NT2/D1 (cell line): ENCODE measurements at regions not wholly inside any gene's neighbourhood (a gene's known extent, or its start where the extent isn't known, plus 50 kb on each side); places are given as distances from the start of the nearest gene placed in this dataset.

Experiments
- SUZ12 ChIP-seq: IDR thresholded peaks from 2 replicates; pipeline ENCODE4 v1.6.1; 2011; ENCODE audit not compliant: insufficient read length, insufficient read depth; ENCODE audit errors: extremely low read depth
- ZNF274 ChIP-seq: IDR thresholded peaks from 2 replicates; pipeline ENCODE4 v1.6.1; 2011; ENCODE audit warnings: mild to moderate bottlenecking, low read depth, low read length

GRCh38 chr16:55225972-55226542 lies 97.9 kb upstream of the IRX6 start:
- TF ChIP-seq ZNF274 (no peak), SUZ12 (no peak)
